ENCODE measurements at regions not wholly inside any gene's neighbourhood (a gene's known extent, or its start where the extent isn't known, plus 50 kb on each side); places are given as distances from the start of the nearest gene placed in this dataset.

GRCh38 chr6:119965008-119965407, 615.4 kb upstream of the MAN1A1 start:
- TF ChIP-seq CEBPB (IDR thresholded peaks at IDR 0.05; ENCODE audit: low read depth, low read length) (no peak), RFX5 (IDR thresholded peaks at IDR 0.05; ENCODE audit: low read depth, low read length) (no peak), RAD21 (IDR thresholded peaks at IDR 0.05; ENCODE audit: low read length) (no peak), CTCF (conservative IDR thresholded peaks at IDR 0.05; ENCODE audit: low read depth, low read length) (no peak), MAZ (IDR thresholded peaks at IDR 0.05; ENCODE audit: borderline replicate concordance, low read depth, low read length) (no peak), FOS (IDR thresholded peaks at IDR 0.05; ENCODE audit: low read depth, low read length) (no peak), POLR2A (IDR thresholded peaks at IDR 0.05; ENCODE audit: low read depth, low read length) (no peak), CHD1 (IDR thresholded peaks at IDR 0.05; ENCODE audit: low read depth, low read length) (no peak)

Data from IMR-90 (cell line).